ENCODE measurements at regions not wholly inside any gene's neighbourhood (a gene's known extent, or its start where the extent isn't known, plus 50 kb on each side); places are given as distances from the start of the nearest gene placed in this dataset.

GRCh38 chr2:451495-451894 is 163.6 kb upstream of the ALKAL2 start:
- DNase-seq (ENCODE audit: low spot score) = no peak

GRCh38 chr2:449246-450067 is 161.6 kb upstream of the ALKAL2 start:
- DNase-seq (ENCODE audit: low spot score) = no peak

- no peak for DNase-seq (ENCODE audit: low spot score)
These were observed 160.2 kb upstream of the ALKAL2 start for GRCh38 chr2:447902-448665.

GRCh38 chr2:446963-447530 is 159.2 kb upstream of the ALKAL2 start:
- DNase-seq (ENCODE audit: low spot score) = no peak

- peak; percentile 19 for DNase-seq (ENCODE audit: low spot score)
These were observed 158.5 kb upstream of the ALKAL2 start for GRCh38 chr2:446303-446874.

- no peak for DNase-seq (ENCODE audit: low spot score)
These were observed 158.0 kb upstream of the ALKAL2 start for GRCh38 chr2:445896-446295.

- DNase-seq (ENCODE audit: low spot score) = no peak
These were observed 157.3 kb upstream of the ALKAL2 start for GRCh38 chr2:444937-445884.

GRCh38 chr2:443741-444140 is 155.8 kb upstream of the ALKAL2 start:
- DNase-seq (ENCODE audit: low spot score) = no peak

- DNase-seq (ENCODE audit: low spot score) = no peak
These were observed 155.3 kb upstream of the ALKAL2 start for GRCh38 chr2:443216-443615.

GRCh38 chr2:441258-442022 is 153.5 kb upstream of the ALKAL2 start:
- no peak for DNase-seq (ENCODE audit: low spot score)

GRCh38 chr2:440403-440740 is 152.5 kb upstream of the ALKAL2 start:
- no peak for DNase-seq (ENCODE audit: low spot score)

- no peak for DNase-seq (ENCODE audit: low spot score)
These were observed 151.9 kb upstream of the ALKAL2 start for GRCh38 chr2:439556-440402.

- no peak for DNase-seq (ENCODE audit: low spot score)
These were observed 151.2 kb upstream of the ALKAL2 start for GRCh38 chr2:439077-439476.

- DNase-seq (ENCODE audit: low spot score) = no peak
These were observed 150.0 kb upstream of the ALKAL2 start for GRCh38 chr2:437756-438393.

GRCh38 chr2:437180-437579 is 149.3 kb upstream of the ALKAL2 start:
- no peak for DNase-seq (ENCODE audit: low spot score)

- DNase-seq (ENCODE audit: low spot score) = no peak
These were observed 148.3 kb upstream of the ALKAL2 start for GRCh38 chr2:436205-436604.

GRCh38 chr2:434625-435024 is 146.7 kb upstream of the ALKAL2 start:
- no peak for DNase-seq (ENCODE audit: low spot score)

GRCh38 chr2:433216-433615 is 145.3 kb upstream of the ALKAL2 start:
- DNase-seq (ENCODE audit: low spot score) = no peak
